ENCODE measurements at regions not wholly inside any gene's neighbourhood (a gene's known extent, or its start where the extent isn't known, plus 50 kb on each side); places are given as distances from the start of the nearest gene placed in this dataset.

DNA sequence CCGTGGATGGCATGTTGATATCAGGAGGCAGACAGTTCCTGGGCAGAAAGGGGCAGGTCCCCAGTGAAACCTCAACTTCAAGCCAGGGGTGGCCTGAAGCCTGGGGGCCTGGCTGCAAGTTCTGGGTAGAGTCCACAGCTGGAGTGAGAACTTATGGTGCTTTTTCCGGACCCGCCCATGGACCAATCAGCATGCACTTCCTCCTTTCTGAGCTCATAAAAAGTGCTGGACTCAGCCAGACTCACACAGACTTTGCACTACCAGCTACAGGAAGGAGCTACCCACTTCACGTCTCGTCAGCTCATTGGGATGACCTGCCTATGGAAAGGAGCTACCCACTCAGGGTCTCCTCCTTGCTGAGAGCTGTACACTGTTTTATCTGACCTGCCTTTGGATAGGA, 183.1 kb upstream of the MC4R start:
- Histone ChIP-seq H3K36me3 (no peaks in the 10 kb centered on the region), H3K27me3 (no peaks in the 10 kb centered on the region), H3K4me1 (no peaks in the 10 kb centered on the region), H3K9me3 (no peaks in the 10 kb centered on the region), H3K4me3 (ENCODE audit: low read depth, low read length) (no peak overlapping the region)
- TF ChIP-seq, protein P1, sequence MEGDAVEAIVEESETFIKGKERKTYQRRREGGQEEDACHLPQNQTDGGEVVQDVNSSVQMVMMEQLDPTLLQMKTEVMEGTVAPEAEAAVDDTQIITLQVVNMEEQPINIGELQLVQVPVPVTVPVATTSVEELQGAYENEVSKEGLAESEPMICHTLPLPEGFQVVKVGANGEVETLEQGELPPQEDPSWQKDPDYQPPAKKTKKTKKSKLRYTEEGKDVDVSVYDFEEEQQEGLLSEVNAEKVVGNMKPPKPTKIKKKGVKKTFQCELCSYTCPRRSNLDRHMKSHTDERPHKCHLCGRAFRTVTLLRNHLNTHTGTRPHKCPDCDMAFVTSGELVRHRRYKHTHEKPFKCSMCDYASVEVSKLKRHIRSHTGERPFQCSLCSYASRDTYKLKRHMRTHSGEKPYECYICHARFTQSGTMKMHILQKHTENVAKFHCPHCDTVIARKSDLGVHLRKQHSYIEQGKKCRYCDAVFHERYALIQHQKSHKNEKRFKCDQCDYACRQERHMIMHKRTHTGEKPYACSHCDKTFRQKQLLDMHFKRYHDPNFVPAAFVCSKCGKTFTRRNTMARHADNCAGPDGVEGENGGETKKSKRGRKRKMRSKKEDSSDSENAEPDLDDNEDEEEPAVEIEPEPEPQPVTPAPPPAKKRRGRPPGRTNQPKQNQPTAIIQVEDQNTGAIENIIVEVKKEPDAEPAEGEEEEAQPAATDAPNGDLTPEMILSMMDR (IDR thresholded peaks at IDR 0.05; ENCODE audit: low read depth, low read length): no peak
- DNase-seq: no peak

GRCh38 chr18:60556326-60556725, 183.8 kb upstream of the MC4R start:
- Histone ChIP-seq H3K27me3 (no peaks in the 10 kb centered on the region), H3K4me3 (ENCODE audit: low read depth, low read length) (no peak overlapping the region), H3K4me1 (no peaks in the 10 kb centered on the region), H3K9me3 (no peaks in the 10 kb centered on the region), H3K36me3 (no peaks in the 10 kb centered on the region)
- no peak for DNase-seq
- TF ChIP-seq, protein P1 (IDR thresholded peaks at IDR 0.05; ENCODE audit: low read depth, low read length): no peak

DNA sequence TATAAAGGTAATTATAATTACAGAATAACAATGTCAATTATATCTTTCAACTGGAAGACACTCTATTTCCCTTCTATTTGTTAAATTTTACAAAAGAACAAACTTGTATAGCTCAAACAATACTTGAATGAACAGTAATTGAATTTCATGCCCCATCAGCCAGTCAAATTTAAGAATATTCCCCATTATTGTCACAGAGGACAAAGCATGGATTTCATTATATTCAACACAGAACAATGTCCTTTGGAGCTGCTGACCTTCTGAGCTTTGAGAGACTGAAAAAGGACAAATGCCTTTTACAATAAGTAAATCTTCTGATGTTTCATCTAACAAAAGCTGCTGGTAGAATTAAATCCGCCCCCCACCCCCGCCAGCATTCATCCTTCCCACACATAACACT, 187.5 kb upstream of the MC4R start:
- TF ChIP-seq, protein P1 (IDR thresholded peaks at IDR 0.05; ENCODE audit: low read depth, low read length): no peak
- Histone ChIP-seq H3K9me3 (no peaks in the 10 kb centered on the region), H3K27me3 (no peaks in the 10 kb centered on the region), H3K36me3 (no peaks in the 10 kb centered on the region), H3K4me3 (ENCODE audit: low read depth, low read length) (no peak overlapping the region), H3K4me1 (no peaks in the 10 kb centered on the region)
- DNase-seq: no peak

- no peaks in the 10 kb centered on the region for H3K36me3 ChIP-seq
- TF ChIP-seq, protein P1 (IDR thresholded peaks at IDR 0.05; ENCODE audit: low read depth, low read length): no peak
- H3K4me3 ChIP-seq (ENCODE audit: low read depth, low read length): no peak overlapping the region
- no peaks in the 10 kb centered on the region for H3K4me1 ChIP-seq
- H3K27me3 ChIP-seq: no peaks in the 10 kb centered on the region
- no peak for DNase-seq
- no peaks in the 10 kb centered on the region for H3K9me3 ChIP-seq
Observed at GRCh38 chr18:60563082-60563481, 190.5 kb upstream of the MC4R start.

DNA sequence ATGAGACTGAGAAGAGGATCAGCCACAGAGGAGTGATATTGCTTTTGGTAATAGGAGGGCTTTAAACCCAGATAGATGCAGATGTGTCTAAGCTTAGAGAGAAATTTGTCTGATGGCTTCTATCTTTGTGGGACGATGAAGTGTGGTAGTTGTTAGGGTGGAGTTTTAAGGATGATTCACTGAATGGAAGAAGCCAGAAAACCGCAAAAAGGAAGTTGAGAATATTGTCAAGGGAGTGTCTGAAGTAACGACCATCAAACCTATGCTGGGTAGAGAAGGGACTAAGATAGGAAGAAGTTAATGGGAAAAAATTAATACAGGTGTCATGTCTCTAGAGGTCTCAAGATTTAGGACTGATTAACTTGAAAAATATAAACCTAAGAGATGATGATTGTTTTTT, 195.6 kb upstream of the MC4R start:
- no peaks in the 10 kb centered on the region for H3K4me1 ChIP-seq
- TF ChIP-seq, protein P1 (IDR thresholded peaks at IDR 0.05; ENCODE audit: low read depth, low read length): no peak
- no peak for DNase-seq
- no peaks in the 10 kb centered on the region for H3K36me3 ChIP-seq
- no peak overlapping the region for H3K4me3 ChIP-seq (ENCODE audit: low read depth, low read length)
- H3K27me3 ChIP-seq: no peaks in the 10 kb centered on the region
- no peaks in the 10 kb centered on the region for H3K9me3 ChIP-seq

GRCh38 chr18:60570172-60570571, 197.6 kb upstream of the MC4R start:
- DNase-seq: no peak
- no peaks in the 10 kb centered on the region for H3K9me3 ChIP-seq
- no peaks in the 10 kb centered on the region for H3K4me1 ChIP-seq
- TF ChIP-seq, protein P1 (IDR thresholded peaks at IDR 0.05; ENCODE audit: low read depth, low read length): no peak
- H3K4me3 ChIP-seq (ENCODE audit: low read depth, low read length): no peak overlapping the region
- H3K27me3 ChIP-seq: no peaks in the 10 kb centered on the region
- H3K36me3 ChIP-seq: no peaks in the 10 kb centered on the region
